22Rv1 (cell line): ENCODE measurements at regions not wholly inside any gene's neighbourhood (a gene's known extent, or its start where the extent isn't known, plus 50 kb on each side); places are given as distances from the start of the nearest gene placed in this dataset.

Experiments
- CTCF ChIP-seq: fragments of 450-650 bp; IDR thresholded peaks from 2 replicates; pipeline ENCODE4 v1.5.1; 2017; ENCODE audit warnings: mild to moderate bottlenecking
- ZFX ChIP-seq: fragments of 450-650 bp; IDR thresholded peaks from 2 replicates; pipeline ENCODE4 v1.6.1; 2017; ENCODE audit warnings: antibody characterized with exemption, borderline replicate concordance

GRCh38 chr3:159185443-159186050 lies 383.7 kb downstream of the MFSD1 start:
- TF ChIP-seq CTCF, result no peak
- no peak for TF ChIP-seq ZFX
